ENCODE measurements at regions not wholly inside any gene's neighbourhood (a gene's known extent, or its start where the extent isn't known, plus 50 kb on each side); places are given as distances from the start of the nearest gene placed in this dataset.

DNA sequence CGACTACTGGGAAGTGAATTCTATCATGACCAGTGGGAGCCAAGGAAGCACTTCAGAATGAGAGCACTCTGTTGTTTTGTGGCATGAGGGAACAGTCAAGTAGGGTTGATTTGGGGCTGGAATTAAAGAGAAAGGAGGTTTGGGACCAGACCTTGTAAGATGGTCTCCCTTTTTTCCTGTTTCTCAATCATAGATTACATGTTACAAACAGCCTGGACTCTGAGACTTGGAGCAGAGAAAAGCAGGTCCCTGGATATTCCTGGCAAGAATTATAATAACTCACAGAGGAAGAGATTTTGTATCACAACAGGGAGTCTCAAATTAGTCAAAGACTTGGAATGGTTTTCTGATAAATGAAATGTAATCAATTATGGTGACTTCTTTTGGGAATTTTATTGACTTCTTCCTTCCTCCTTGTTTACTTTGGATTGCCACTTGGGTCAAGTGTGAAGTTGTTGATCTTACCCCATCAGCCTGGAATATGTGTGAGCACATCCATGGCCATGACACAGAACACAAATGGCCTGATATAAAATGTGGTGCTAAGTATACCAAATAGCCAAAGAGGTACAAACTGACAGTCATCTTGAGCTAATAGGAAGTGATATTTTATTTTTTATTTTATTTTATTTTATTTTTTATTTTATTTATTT lies 131.0 kb upstream of the OSMR start:
- no peaks in the 10 kb centered on the region for H3K27me3 ChIP-seq
- H3K27ac ChIP-seq (replicated peaks in 1 of 4): no peak overlapping the region
- no peak for TF ChIP-seq EP300 (IDR thresholded peaks at IDR 0.05)
- no peak for TF ChIP-seq POLR2AphosphoS5 (IDR thresholded peaks at IDR 0.05)
- TF ChIP-seq, protein P1, sequence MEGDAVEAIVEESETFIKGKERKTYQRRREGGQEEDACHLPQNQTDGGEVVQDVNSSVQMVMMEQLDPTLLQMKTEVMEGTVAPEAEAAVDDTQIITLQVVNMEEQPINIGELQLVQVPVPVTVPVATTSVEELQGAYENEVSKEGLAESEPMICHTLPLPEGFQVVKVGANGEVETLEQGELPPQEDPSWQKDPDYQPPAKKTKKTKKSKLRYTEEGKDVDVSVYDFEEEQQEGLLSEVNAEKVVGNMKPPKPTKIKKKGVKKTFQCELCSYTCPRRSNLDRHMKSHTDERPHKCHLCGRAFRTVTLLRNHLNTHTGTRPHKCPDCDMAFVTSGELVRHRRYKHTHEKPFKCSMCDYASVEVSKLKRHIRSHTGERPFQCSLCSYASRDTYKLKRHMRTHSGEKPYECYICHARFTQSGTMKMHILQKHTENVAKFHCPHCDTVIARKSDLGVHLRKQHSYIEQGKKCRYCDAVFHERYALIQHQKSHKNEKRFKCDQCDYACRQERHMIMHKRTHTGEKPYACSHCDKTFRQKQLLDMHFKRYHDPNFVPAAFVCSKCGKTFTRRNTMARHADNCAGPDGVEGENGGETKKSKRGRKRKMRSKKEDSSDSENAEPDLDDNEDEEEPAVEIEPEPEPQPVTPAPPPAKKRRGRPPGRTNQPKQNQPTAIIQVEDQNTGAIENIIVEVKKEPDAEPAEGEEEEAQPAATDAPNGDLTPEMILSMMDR (IDR thresholded peaks at IDR 0.05): no peak
- TF ChIP-seq POLR2A (IDR thresholded peaks at IDR 0.05; ENCODE audit: low read depth): no peak
- intact Hi-C loops (cut with DNase I): no loop called here
- H3K9me3 ChIP-seq: no peaks in the 10 kb centered on the region
- peaks cover 9 to 17% (median 17%) of the 10 kb centered on the region in 4 donors for H3K4me1 ChIP-seq
- H3K36me3 ChIP-seq: no peaks in the 10 kb centered on the region
- DNase-seq (ENCODE audit: extremely low spot score): no peak
- 67% methylated on average over 1 of the region's 1 CpG for WGBS
- no peak overlapping the region for H3K4me3 ChIP-seq

DNA sequence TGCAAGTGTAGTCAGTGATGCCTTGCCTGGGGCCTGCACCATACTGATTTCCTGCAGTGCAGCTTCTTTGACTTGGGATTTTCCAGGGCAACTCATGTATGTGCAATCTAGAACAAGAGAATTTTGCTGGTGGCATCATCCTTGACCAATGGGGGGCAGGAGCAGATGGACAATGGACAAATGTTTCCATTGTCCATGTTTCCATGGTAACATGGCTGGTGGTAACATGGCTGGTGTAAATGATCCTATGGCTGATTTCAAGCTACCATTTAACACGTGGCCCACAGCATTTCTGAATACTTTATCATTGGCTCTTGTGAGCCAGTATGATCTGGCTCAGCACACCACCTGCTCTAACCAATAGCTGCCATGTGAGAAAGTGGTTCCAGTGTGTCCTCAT lies 130.1 kb upstream of the OSMR start:
- TF ChIP-seq POLR2AphosphoS5 (IDR thresholded peaks at IDR 0.05): no peak
- TF ChIP-seq POLR2A (IDR thresholded peaks at IDR 0.05; ENCODE audit: low read depth): no peak
- TF ChIP-seq EP300 (IDR thresholded peaks at IDR 0.05): no peak
- TF ChIP-seq, protein P1 (IDR thresholded peaks at IDR 0.05): no peak
- Histone ChIP-seq H3K4me3 (no peak overlapping the region), H3K4me1 (peaks cover 11 to 25% (median 20%) of the 10 kb centered on the region in 4 donors), H3K27me3 (no peaks in the 10 kb centered on the region), H3K27ac (replicated peaks in 1 of 4) (no peak overlapping the region), H3K9me3 (no peaks in the 10 kb centered on the region), H3K36me3 (no peaks in the 10 kb centered on the region)
- 79% methylated on average over 1 of the region's 1 CpG for WGBS
- intact Hi-C loops (cut with DNase I): no loop called here
- DNase-seq (ENCODE audit: extremely low spot score): no peak

DNA sequence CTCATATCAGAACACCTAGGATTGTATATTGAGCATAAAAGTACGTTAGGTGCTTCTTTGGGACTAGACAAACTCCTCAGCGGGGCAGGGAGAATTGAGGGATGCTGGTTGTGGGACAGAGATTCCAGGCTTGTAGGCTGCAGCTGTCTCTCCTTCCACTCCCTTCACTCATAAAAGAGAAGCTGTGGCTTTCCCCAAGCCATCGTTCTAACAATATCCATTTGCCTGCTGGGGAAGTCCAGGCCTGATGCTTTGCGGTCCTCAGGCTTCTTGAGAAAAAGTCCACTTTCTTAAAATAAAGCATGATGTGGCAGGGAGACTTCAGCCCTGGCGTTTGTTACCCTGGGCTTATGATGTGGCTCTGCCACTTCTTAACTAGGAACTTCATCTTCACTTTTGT lies 129.3 kb upstream of the OSMR start:
- DNase-seq (ENCODE audit: extremely low spot score): no peak
- no peak overlapping the region for H3K27ac ChIP-seq (replicated peaks in 1 of 4)
- H3K4me3 ChIP-seq: no peak overlapping the region
- no peaks in the 10 kb centered on the region for H3K27me3 ChIP-seq
- H3K36me3 ChIP-seq: no peaks in the 10 kb centered on the region
- intact Hi-C loops (cut with DNase I): no loop called here
- peaks cover 11 to 33% (median 20%) of the 10 kb centered on the region in 4 donors for H3K4me1 ChIP-seq
- 96% methylated on average over 4 of the region's 5 CpGs for WGBS
- TF ChIP-seq POLR2A (IDR thresholded peaks at IDR 0.05; ENCODE audit: low read depth) (no peak), EP300 (IDR thresholded peaks at IDR 0.05) (no peak), POLR2AphosphoS5 (IDR thresholded peaks at IDR 0.05) (no peak)
- TF ChIP-seq, protein P1 (IDR thresholded peaks at IDR 0.05): no peak
- H3K9me3 ChIP-seq: no peaks in the 10 kb centered on the region

DNA sequence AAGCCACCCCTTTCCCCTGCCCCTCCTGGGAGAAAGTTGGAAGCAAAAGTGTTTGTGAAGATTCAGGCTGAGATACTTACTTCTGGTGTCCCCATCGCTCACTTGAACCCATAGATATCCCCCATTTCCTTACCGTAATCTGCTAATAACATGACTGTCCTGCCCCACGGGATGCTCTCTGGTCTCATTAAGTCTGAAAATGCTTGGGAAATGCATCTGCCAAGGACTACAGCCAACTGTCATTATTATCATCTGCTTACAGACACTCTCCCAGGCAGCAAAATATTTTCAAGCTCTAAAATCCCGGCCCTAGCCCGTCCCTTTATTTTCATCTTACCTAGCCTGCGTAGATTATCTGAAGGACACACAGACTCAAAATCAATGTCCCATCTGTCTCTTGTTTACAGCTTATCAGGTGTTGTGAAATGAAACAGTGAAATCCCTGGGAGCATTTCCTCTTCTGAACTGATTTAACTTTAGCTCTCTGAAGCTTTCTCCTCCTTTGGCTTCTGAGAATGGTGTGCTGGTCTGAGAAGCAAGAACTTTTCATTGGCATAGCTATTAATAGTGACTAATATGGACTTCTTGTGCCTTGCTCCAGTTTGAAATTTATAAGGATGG lies 126.9 kb upstream of the OSMR start:
- 48% methylated on average over 6 of the region's 6 CpGs for WGBS
- TF ChIP-seq POLR2AphosphoS5 (IDR thresholded peaks at IDR 0.05) (no peak), EP300 (IDR thresholded peaks at IDR 0.05) (no peak), POLR2A (IDR thresholded peaks at IDR 0.05; ENCODE audit: low read depth) (no peak)
- TF ChIP-seq, protein P1 (IDR thresholded peaks at IDR 0.05): no peak
- Histone ChIP-seq H3K4me3 (no peak overlapping the region), H3K27ac (replicated peaks in 1 of 4) (peak overlapping the region; percentile 55 to 68 (median 60)), H3K27me3 (no peaks in the 10 kb centered on the region), H3K36me3 (no peaks in the 10 kb centered on the region), H3K9me3 (no peaks in the 10 kb centered on the region), H3K4me1 (peaks cover 11 to 36% (median 20%) of the 10 kb centered on the region in 4 donors)
- peak; percentile 39 for DNase-seq (ENCODE audit: extremely low spot score)
- intact Hi-C loops (cut with DNase I): no loop called here

Measured in esophagus muscularis mucosa (tissue), 4 donors.